NB4 (cell line): ENCODE measurements at regions not wholly inside any gene's neighbourhood (a gene's known extent, or its start where the extent isn't known, plus 50 kb on each side); places are given as distances from the start of the nearest gene placed in this dataset.

ENCODE experiments used
- CTCF ChIP-seq: IDR thresholded peaks from one replicate; pipeline ENCODE4 v1.5.1; 2012; ENCODE audit warnings: low read depth, low read length
- POLR2A ChIP-seq: IDR thresholded peaks from 2 replicates; pipeline ENCODE4 v1.6.1; 2011; ENCODE audit warnings: mild to moderate bottlenecking; ENCODE audit not compliant: insufficient read length; ENCODE audit errors: extremely low read depth

- TF ChIP-seq CTCF (no peak), POLR2A (no peak)
Measured at GRCh38 chr2:19228181-19228593, 130.2 kb downstream of the OSR1 start.
